Activated T-cell treated with anti-CD3 and anti-CD28 coated beads for 48 hours (primary cell): ENCODE measurements at regions not wholly inside any gene's neighbourhood (a gene's known extent, or its start where the extent isn't known, plus 50 kb on each side); places are given as distances from the start of the nearest gene placed in this dataset.
"Not testable (repeated sequence)": the region's sequence is repeated elsewhere in the genome, so short reads cannot be mapped to it uniquely, and the experiment has no call there.

Experiments
- DNase-seq: peaks from one replicate; pipeline ENCODE4 v3.0.0-alpha.2; 2020; ENCODE audit warnings: low read depth

GRCh38 chr6:81344026-81344425 lies 408.5 kb downstream of the TENT5A start:
- DNase-seq, result not testable (repeated sequence)

- no peak for DNase-seq
Measured at GRCh38 chr6:81340946-81341345, 411.5 kb downstream of the TENT5A start.

GRCh38 chr6:81331526-81331925 lies 421.0 kb downstream of the TENT5A start:
- no peak for DNase-seq

GRCh38 chr6:81328700-81329099 lies 423.8 kb downstream of the TENT5A start:
- DNase-seq, result no peak

GRCh38 chr6:81326881-81327561 lies 425.5 kb downstream of the TENT5A start:
- no peak for DNase-seq

GRCh38 chr6:81309811-81310210 lies 442.7 kb downstream of the TENT5A start:
- DNase-seq, result no peak

GRCh38 chr6:81308577-81309279 lies 443.8 kb downstream of the TENT5A start:
- no peak for DNase-seq

- no peak for DNase-seq
Measured at GRCh38 chr6:81307651-81308214, 444.7 kb downstream of the TENT5A start.

GRCh38 chr6:81304466-81304865 lies 448.0 kb downstream of the TENT5A start:
- no peak for DNase-seq

- DNase-seq, result no peak
Measured at GRCh38 chr6:81300961-81301360, 451.5 kb downstream of the TENT5A start.

- DNase-seq, result no peak
Measured at GRCh38 chr6:81298751-81299150, 453.7 kb downstream of the TENT5A start.

GRCh38 chr6:81295310-81295709 lies 457.2 kb downstream of the TENT5A start:
- DNase-seq, result no peak

GRCh38 chr6:81293896-81294295 lies 458.6 kb downstream of the TENT5A start:
- no peak for DNase-seq

- no peak for DNase-seq
Measured at GRCh38 chr6:81289229-81289628, 463.3 kb downstream of the TENT5A start.

GRCh38 chr6:81265106-81265505 lies 487.4 kb downstream of the TENT5A start:
- no peak for DNase-seq

- DNase-seq, result no peak
Measured at GRCh38 chr6:81263531-81264168, 488.8 kb downstream of the TENT5A start.

GRCh38 chr6:81262656-81263055 lies 489.8 kb downstream of the TENT5A start:
- no peak for DNase-seq

GRCh38 chr6:81256223-81256622 lies 496.3 kb downstream of the TENT5A start:
- DNase-seq, result not testable (repeated sequence)

- no peak for DNase-seq
Measured at GRCh38 chr6:81253821-81254220, 498.7 kb downstream of the TENT5A start.

- no peak for DNase-seq
Measured at GRCh38 chr6:81252231-81252630, 500.2 kb downstream of the TENT5A start.

- no peak for DNase-seq
Measured at GRCh38 chr6:81246200-81246599, 506.3 kb downstream of the TENT5A start.

GRCh38 chr6:81242624-81243023 lies 509.9 kb downstream of the TENT5A start:
- no peak for DNase-seq
